Right lobe of liver (tissue), 4 donors: ENCODE measurements at regions not wholly inside any gene's neighbourhood (a gene's known extent, or its start where the extent isn't known, plus 50 kb on each side); places are given as distances from the start of the nearest gene placed in this dataset.

ENCODE experiments used
- CTCF ChIP-seq, 4 donors: fragments of 200-600 bp in 3 of 4; fragments of 450-650 bp in 1 of 4; IDR thresholded peaks; one replicate each; pipeline versions ENCODE4 v1.5.1 to v1.8.0; 2016 to 2022; ENCODE audit warnings: antibody characterized with exemption in 4 of 4, mild to moderate bottlenecking in 2 of 4
- POLR2A ChIP-seq: fragments of 450-650 bp; IDR thresholded peaks from one replicate; pipeline ENCODE4 v1.6.1; 2017; ENCODE audit warnings: antibody characterized with exemption, mild to moderate bottlenecking
- donor health status: DM: no; HTN: no; CAD: no.
- donor health status: DM: no; HTN: no; CAD: no.
- donor health status: DM: no; HTN: yes; CAD: no.

- no peak for TF ChIP-seq POLR2A
- no peak for TF ChIP-seq CTCF (IDR thresholded peaks at IDR 0.05)
Measured at GRCh38 chr4:36485885-36486284, 204.5 kb downstream of the DTHD1 start.
